Inflammatory macrophage treated with lipopolysaccharide for 4 hours (primary cell): ENCODE measurements at regions not wholly inside any gene's neighbourhood (a gene's known extent, or its start where the extent isn't known, plus 50 kb on each side); places are given as distances from the start of the nearest gene placed in this dataset.
"Not testable (repeated sequence)": the region's sequence is repeated elsewhere in the genome, so short reads cannot be mapped to it uniquely, and the experiment has no call there.

ENCODE experiments used
- DNase-seq: peaks from one replicate; pipeline ENCODE4 v3.0.0-alpha.2; 2020

- no peak for DNase-seq
These were observed 88.4 kb upstream of the TEAD1 start for GRCh38 chr11:12585861-12586260.

DNA sequence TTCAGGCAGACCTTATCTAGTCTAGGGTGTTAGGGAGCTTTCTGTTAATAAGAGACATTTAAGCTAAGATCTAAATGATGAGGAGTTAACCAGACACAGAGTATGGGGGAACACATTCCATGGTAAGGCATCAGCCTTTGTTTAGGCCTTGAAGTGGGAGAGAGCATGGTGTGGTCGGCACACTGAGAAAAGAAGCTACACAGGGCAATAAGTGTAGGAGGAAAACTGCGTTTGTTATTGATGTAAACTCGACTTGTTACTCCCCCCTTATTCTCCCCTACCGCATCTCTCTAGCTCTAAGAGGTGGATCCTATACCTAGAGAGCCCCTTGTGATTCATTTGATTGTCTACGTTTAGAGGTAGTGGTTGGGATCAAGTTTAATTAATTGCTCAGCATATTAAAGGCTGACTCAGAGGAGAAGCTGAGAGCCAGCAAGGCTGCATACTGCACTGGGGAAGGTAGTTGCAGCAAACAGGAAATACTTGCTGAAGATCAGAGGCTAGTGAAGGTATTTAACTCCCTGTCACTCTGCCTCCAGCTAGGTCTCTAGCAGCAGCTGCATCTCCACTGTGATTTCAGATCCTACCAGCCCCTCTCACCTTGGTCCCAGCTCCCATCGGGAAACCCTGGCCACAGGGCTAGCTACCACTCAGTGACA is 86.8 kb upstream of the TEAD1 start:
- DNase-seq, result no peak

GRCh38 chr11:12591706-12592105 is 82.5 kb upstream of the TEAD1 start:
- DNase-seq, result no peak

DNA sequence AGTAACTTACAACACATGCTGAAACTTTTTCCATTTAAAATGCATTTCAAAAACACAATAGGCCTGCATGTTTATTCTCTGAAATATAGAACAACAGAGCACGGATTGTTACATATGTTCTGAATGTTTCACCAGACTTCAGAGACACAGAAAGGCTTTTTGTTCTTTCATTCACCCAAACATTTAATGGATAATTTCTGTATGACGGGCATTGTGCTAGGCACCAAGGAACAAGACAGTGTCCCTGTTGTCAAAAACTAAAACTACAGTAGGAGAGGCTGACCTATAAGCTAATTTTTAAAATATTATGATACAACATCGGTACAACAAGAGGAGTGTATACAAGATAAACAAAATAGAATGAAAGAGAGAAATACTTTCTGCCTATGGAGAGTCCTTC is 81.9 kb upstream of the TEAD1 start:
- DNase-seq, result no peak

GRCh38 chr11:12595089-12595847 is 79.0 kb upstream of the TEAD1 start:
- DNase-seq, result not testable (repeated sequence)

GRCh38 chr11:12598330-12599256 is 75.6 kb upstream of the TEAD1 start:
- DNase-seq, result no peak

DNA sequence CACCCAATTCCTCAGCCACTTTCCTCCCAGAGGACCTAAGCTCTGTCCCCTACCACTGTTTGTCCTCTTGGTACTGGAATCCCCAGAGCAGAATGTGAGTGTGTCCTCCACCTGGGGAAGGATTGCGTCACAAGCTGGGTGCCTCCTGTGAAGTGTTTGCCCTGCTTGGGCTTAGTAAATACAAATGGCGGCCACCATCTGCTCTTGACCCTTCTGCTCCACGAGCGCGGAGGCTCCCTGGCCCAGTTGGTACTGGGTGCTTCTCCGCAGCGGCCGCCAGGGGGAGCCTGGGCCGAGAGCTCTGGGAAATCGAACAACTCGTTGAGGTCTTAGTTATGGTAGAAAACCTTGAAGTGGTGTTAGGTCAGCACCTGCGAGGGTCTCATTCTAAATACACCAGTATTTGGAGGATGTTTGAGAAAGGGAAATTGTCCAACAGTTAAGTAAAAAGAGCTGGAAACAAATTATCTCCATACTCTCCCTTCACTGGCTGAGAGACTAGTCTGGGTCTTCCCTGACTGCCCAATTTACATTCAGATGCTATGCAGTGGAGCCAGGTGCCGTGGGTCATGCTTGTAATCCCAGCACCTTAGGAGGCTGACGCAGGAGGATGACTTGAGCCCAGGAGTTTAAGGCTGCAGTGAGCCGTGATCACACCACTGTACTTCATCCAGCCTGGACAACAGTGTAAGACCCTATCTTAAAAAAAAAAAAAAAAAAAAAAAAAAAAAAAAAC is 74.6 kb upstream of the TEAD1 start:
- peak; percentile 27 for DNase-seq

GRCh38 chr11:12600829-12601228 is 73.4 kb upstream of the TEAD1 start:
- no peak for DNase-seq

DNA sequence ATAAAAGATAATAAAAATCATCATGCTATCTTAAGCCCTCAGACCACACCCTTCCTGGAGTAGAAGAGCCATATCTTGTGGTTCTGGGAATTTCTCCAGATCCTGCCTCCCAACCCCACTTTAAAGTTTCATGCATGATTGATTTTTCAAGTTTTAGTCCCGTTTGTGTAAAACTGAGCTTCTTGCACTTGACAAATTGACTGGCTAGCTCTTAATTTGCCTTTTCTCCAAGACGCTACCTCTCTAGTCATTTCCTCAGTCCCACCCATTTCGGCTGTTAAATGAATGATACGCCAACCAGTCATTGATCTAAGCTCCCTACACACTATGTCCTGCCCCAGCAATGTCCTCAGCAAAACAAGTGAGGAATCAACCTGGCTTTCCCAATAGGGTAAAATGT is 71.8 kb upstream of the TEAD1 start:
- DNase-seq, result no peak

GRCh38 chr11:12603143-12604088 is 70.8 kb upstream of the TEAD1 start:
- DNase-seq, result no peak

DNA sequence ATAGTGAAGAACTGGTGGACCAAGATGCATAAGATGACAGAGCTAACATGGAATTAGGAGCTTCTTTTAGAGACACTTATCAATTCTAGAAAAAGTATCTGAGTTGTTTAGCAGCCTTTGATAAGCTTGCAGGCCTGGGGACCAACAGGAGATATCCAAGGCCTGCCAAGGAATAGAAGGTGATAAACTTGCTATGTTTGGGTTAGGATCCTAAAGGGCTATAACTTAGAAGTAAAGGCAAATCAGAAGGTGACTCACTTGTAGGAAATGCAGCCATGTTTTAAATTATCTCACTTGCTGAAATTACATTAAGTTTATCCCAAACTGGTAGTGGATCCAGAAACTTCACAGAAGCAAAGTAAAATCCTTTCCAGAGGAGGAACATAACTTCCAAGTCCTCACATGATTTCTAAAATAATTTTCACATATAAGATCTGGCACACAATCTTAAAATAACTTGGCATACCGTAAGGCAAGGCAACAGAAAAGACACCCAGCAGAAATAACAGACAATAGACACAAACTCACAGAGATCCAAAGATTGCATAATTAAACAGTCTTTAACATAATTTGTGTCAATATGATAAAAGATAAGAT is 69.6 kb upstream of the TEAD1 start:
- no peak for DNase-seq

DNA sequence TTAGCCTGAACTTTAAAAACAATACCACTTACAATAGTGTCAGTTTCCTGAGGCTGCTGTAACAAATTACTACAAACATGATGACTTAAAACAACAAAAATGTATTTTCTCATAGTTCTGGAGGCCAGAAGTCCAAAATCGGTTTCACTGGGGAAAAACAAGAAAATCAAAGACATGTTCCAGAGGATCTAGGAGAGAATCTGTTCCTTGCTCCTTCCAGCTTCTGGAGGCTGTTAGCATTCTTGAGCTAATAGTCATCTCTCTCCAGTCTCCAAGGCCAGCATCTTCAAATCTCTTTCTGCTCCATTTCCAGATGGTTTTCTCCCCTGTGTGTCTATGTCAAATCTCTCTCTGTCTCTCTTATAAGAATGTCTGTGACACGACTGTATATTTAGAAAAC is 67.6 kb upstream of the TEAD1 start:
- DNase-seq, result no peak

- not testable (repeated sequence) for DNase-seq
These were observed 65.5 kb upstream of the TEAD1 start for GRCh38 chr11:12608678-12609077.

DNA sequence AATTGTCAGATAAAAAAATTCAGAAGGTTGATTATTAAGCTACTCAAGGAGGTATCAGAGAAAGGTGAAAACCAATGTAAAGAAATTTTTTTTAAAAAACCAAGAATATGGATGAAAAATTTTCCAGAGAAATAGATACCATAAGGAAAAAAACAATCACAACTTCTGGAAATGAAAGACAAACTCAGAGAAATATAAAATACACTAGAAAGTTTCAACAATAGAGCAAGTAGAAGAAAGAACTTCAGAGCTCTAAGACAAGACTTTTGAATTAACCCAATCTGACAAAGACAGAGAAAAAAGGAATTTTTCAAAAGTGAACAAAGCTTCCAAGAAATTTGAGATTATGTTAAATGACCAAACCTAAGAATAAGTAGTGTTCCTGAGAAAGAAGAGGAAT is 62.9 kb upstream of the TEAD1 start:
- no peak for DNase-seq

DNA sequence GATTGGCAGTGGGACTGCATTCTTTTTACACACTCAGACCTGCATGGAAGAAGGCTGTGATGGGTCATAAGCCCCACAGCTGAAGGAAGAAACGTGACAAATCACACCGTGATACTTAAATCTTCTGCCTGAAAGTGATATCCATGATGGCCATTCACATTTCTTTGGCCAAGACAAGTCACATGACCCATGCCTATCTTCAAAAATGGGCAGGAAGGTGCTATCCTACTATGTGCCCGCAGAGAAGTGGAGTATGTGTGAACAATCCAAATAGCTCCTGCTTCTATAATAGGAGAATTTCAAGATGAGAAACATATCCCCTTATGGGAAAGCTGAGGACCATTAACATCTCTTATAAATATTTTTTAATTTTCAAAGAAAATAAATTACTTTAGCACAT is 56.6 kb upstream of the TEAD1 start:
- no peak for DNase-seq

- DNase-seq, result no peak
These were observed 55.3 kb upstream of the TEAD1 start for GRCh38 chr11:12618743-12619540.

DNA sequence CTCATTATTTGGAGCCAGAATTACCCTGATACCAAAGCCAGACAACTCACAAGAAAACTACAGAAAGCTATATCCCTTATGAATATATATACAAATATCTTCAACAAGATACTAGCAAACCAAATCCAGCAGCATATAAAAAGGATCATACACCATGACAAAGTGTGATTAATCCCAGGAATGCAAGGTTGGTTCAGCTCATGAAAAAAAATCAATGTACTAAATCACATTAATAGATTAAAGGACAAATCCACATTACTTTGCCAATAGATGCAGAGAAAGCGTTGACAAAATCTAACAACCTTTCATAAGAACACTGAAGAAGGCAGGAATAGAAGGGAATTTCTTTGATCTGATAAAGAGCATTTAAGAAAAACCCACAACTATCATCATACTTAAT is 50.4 kb upstream of the TEAD1 start:
- no peak for DNase-seq
